ENCODE measurements at regions not wholly inside any gene's neighbourhood (a gene's known extent, or its start where the extent isn't known, plus 50 kb on each side); places are given as distances from the start of the nearest gene placed in this dataset.

DNA sequence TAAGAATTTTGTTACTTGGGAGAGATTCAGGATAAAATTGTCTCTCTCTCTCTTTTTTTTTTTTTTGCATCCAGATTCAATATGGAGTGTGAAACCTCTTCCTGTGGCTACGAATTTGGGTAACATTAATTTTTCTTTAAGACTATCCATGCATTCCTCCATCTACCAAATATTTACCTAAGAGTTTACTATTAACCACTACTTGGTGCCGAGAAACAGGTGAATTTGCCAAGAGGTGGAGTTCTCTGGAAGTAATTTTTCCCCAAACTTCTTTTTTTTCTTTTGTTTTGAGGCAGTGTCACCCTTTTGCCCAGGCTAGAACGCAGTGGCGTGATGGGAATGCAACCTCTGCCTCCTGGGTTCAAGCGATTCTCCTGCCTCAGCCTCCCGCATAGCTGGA lies 206.3 kb upstream of the VLDLR start:
- ChIA-PET POLR2A (no interaction called here), CTCF (no interaction called here)
- Histone ChIP-seq H4K20me1 (replicated peaks; ENCODE audit: control insufficient read depth, extremely low read depth, insufficient read depth, low read length) (no peaks in the 10 kb centered on the region), H3K9ac (replicated peaks; ENCODE audit: extremely low read depth, insufficient read depth, low read length) (no peak overlapping the region), H3K9me3 (replicated peaks; ENCODE audit: control insufficient read depth, insufficient read depth, low read length) (no peaks in the 10 kb centered on the region), H3K4me2 (ENCODE audit: insufficient read depth, low read length) (no peak overlapping the region), H3K36me3 (ENCODE audit: control insufficient read depth in 2 of 2, extremely low read depth in 1 of 2, insufficient read depth in 2 of 2, low read length in 2 of 2) (no peaks in the 10 kb centered on the region), H3K27me3 (ENCODE audit: control insufficient read depth in 2 of 2, insufficient read depth in 2 of 2, low read length in 2 of 2) (no peaks in the 10 kb centered on the region), H3K9me1 (replicated peaks; ENCODE audit: control insufficient read depth, extremely low read depth, insufficient read depth, low read length) (no peaks in the 10 kb centered on the region), H3K4me3 (replicated peaks in 1 of 3; ENCODE audit: insufficient read depth in 1 of 3, low read depth in 1 of 3, low read length in 3 of 3) (no peak overlapping the region), H3K79me2 (ENCODE audit: control insufficient read depth, insufficient read depth, low read length) (no peaks in the 10 kb centered on the region), H3K27ac (ENCODE audit: insufficient read depth, low read depth, low read length) (no peak overlapping the region), H3K4me1 (ENCODE audit: control insufficient read depth, extremely low read depth, insufficient read depth, low read length) (no peaks in the 10 kb centered on the region), H2AFZ (ENCODE audit: low read depth, low read length) (no peak overlapping the region)
- no TSS peak for BruUV-seq (replicated peaks)
- dilution Hi-C loops (cut with MboI; ENCODE audit: extremely low pct_ligation_motif_present, low sequenced_read_pairs) = no loop called here
- intact Hi-C loops (cut with micrococcal nuclease) = no loop called here
- TF ChIP-seq JUN (IDR thresholded peaks at IDR 0.05; ENCODE audit: borderline replicate concordance, insufficient read depth, insufficient read length, low read depth) (no peak), EZH2 (IDR thresholded peaks at IDR 0.05; ENCODE audit: borderline replicate concordance, low read depth, low read length, severe bottlenecking) (no peak), MYC (IDR thresholded peaks at IDR 0.05; ENCODE audit: low read depth, low read length) (no peak), MAX (IDR thresholded peaks at IDR 0.05; ENCODE audit: insufficient read depth, insufficient read length) (no peak), GATA2 (IDR thresholded peaks at IDR 0.05; ENCODE audit: insufficient read depth, insufficient read length, low read depth, low read length) (no peak), FOS (IDR thresholded peaks at IDR 0.05; ENCODE audit: borderline replicate concordance, insufficient read depth, low read length) (no peak), POLR2A (IDR thresholded peaks at IDR 0.05; ENCODE audit: low read depth, low read length) (no peak), POLR2AphosphoS5 (IDR thresholded peaks at IDR 0.05; ENCODE audit: insufficient read depth, low read depth, low read length) (no peak)
- TF ChIP-seq, protein P1, sequence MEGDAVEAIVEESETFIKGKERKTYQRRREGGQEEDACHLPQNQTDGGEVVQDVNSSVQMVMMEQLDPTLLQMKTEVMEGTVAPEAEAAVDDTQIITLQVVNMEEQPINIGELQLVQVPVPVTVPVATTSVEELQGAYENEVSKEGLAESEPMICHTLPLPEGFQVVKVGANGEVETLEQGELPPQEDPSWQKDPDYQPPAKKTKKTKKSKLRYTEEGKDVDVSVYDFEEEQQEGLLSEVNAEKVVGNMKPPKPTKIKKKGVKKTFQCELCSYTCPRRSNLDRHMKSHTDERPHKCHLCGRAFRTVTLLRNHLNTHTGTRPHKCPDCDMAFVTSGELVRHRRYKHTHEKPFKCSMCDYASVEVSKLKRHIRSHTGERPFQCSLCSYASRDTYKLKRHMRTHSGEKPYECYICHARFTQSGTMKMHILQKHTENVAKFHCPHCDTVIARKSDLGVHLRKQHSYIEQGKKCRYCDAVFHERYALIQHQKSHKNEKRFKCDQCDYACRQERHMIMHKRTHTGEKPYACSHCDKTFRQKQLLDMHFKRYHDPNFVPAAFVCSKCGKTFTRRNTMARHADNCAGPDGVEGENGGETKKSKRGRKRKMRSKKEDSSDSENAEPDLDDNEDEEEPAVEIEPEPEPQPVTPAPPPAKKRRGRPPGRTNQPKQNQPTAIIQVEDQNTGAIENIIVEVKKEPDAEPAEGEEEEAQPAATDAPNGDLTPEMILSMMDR (IDR thresholded peaks at IDR 0.05; ENCODE audit: extremely low read depth in 1 of 2, insufficient read depth in 1 of 2, low read depth in 1 of 2, low read length in 2 of 2) = no peak
- no peak for DNase-seq (ENCODE audit: low read depth, low spot score)
- FAIRE-seq = no peak
